DOHH2 (cell line): ENCODE measurements at regions not wholly inside any gene's neighbourhood (a gene's known extent, or its start where the extent isn't known, plus 50 kb on each side); places are given as distances from the start of the nearest gene placed in this dataset.
"Not testable (repeated sequence)": the region's sequence is repeated elsewhere in the genome, so short reads cannot be mapped to it uniquely, and the experiment has no call there.

ENCODE experiments used
- H3F3A ChIP-seq: fragments of 200-600 bp; sonication (generic), shearing (Covaris generic); 2 replicates; pipeline ENCODE4 v1.6.0; 2016; ENCODE audit warnings: antibody characterized with exemption, mild to moderate bottlenecking; ENCODE audit not compliant: control insufficient read depth, insufficient read depth
- H3K27ac ChIP-seq: fragments of 200-600 bp; sonication (generic); 2 replicates; pipeline ENCODE4 v1.5.1; 2014; ENCODE audit warnings: low read depth, mild to moderate bottlenecking, low read length, moderate library complexity
- H3K27me3 ChIP-seq: fragments of 200-600 bp; sonication (generic); 2 replicates; pipeline ENCODE4 v1.6.1; 2014; ENCODE audit warnings: mild to moderate bottlenecking, low read length, mixed read lengths; ENCODE audit not compliant: control insufficient read depth
- H3K36me3 ChIP-seq: fragments of 200-600 bp; sonication (generic); 2 replicates; pipeline ENCODE4 v1.6.1; 2014; ENCODE audit warnings: mild to moderate bottlenecking, low read length, moderate library complexity, mixed read lengths; ENCODE audit not compliant: control insufficient read depth
- H3K4me1 ChIP-seq: fragments of 200-600 bp; sonication (generic); 2 replicates; pipeline ENCODE4 v1.6.1; 2014; ENCODE audit warnings: mild to moderate bottlenecking, low read length, mixed read lengths; ENCODE audit not compliant: control insufficient read depth
- H3K4me2 ChIP-seq: fragments of 200-600 bp; sonication (generic); 2 replicates; pipeline ENCODE4 v1.6.0; 2014; ENCODE audit warnings: mild to moderate bottlenecking, low read length, moderate library complexity
- H3K4me3 ChIP-seq: fragments of 200-600 bp; sonication (generic); 2 replicates; pipeline ENCODE4 v1.5.1; 2014; ENCODE audit warnings: mild to moderate bottlenecking, low read length, mixed read lengths
- H3K79me2 ChIP-seq: fragments of 200-600 bp; sonication (generic); 2 replicates; pipeline ENCODE4 v1.6.1; 2014; ENCODE audit warnings: mild to moderate bottlenecking, low read length, mixed read lengths; ENCODE audit not compliant: control insufficient read depth
- H3K9me2 ChIP-seq: fragments of 200-600 bp; sonication (generic); replicated peaks from 2 replicates; pipeline ENCODE4 v1.6.1; 2014; ENCODE audit warnings: mild to moderate bottlenecking, low read length, mixed read lengths; ENCODE audit not compliant: control insufficient read depth
- H3K9me3 ChIP-seq: fragments of 200-600 bp; sonication (generic); 2 replicates; pipeline ENCODE4 v1.6.1; 2014; ENCODE audit warnings: antibody characterized with exemption, low read length, mixed read lengths; ENCODE audit not compliant: control insufficient read depth, insufficient read depth
- H4K20me1 ChIP-seq: fragments of 200-600 bp; sonication (generic); 2 replicates; pipeline ENCODE4 v1.6.0; 2014; ENCODE audit warnings: low read depth, mild to moderate bottlenecking, antibody characterized with exemption, low read length, moderate library complexity; ENCODE audit not compliant: control insufficient read depth, insufficient read depth
- EZH2phosphoT487 ChIP-seq: fragments of 200-600 bp; sonication (generic); IDR thresholded peaks from 2 replicates; pipeline ENCODE4 v1.6.1; 2017; ENCODE audit warnings: borderline replicate concordance, mild to moderate bottlenecking, antibody characterized with exemption, low read length, moderate library complexity, mixed read lengths
- TF ChIP-seq, protein P1 (sequence below): fragments of 200-600 bp; sonication (generic); IDR thresholded peaks from one replicate; pipeline ENCODE4 v1.5.1; 2014; ENCODE audit warnings: antibody characterized with exemption, mild to moderate bottlenecking, low read depth, low read length; ENCODE audit not compliant: poor library complexity, severe bottlenecking

DNA sequence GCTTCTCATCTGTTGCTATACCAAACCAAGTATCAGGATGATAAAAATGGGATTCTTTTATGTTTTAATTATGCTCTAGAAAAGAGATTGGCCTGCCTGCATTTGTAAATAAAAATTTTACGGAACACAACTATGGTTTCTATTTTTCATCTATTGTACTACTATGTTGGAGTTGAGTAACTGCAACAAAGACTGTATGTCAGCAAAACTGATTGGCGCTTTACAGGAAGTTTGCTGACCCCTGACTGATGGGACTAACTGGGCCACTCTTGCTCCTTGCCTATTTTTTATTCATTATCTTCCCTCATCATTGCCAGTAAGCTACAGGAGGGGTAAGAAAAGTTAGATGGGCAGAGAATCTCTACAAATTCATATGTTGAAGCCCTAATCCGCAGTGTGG, 242.3 kb downstream of the FSIP2 start:
- Histone ChIP-seq H3K4me2 (no peak overlapping the region), H3K27me3 (no peaks in the 10 kb centered on the region), H3F3A (no peaks in the 10 kb centered on the region), H3K4me3 (no peak overlapping the region), H3K79me2 (no peaks in the 10 kb centered on the region), H3K27ac (no peak overlapping the region), H3K9me2 (no peaks in the 10 kb centered on the region), H3K9me3 (no peaks in the 10 kb centered on the region), H3K4me1 (no peaks in the 10 kb centered on the region), H4K20me1 (no peaks in the 10 kb centered on the region), H3K36me3 (no peaks in the 10 kb centered on the region)
- TF ChIP-seq EZH2phosphoT487 = no peak
- TF ChIP-seq, protein P1, sequence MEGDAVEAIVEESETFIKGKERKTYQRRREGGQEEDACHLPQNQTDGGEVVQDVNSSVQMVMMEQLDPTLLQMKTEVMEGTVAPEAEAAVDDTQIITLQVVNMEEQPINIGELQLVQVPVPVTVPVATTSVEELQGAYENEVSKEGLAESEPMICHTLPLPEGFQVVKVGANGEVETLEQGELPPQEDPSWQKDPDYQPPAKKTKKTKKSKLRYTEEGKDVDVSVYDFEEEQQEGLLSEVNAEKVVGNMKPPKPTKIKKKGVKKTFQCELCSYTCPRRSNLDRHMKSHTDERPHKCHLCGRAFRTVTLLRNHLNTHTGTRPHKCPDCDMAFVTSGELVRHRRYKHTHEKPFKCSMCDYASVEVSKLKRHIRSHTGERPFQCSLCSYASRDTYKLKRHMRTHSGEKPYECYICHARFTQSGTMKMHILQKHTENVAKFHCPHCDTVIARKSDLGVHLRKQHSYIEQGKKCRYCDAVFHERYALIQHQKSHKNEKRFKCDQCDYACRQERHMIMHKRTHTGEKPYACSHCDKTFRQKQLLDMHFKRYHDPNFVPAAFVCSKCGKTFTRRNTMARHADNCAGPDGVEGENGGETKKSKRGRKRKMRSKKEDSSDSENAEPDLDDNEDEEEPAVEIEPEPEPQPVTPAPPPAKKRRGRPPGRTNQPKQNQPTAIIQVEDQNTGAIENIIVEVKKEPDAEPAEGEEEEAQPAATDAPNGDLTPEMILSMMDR = no peak

DNA sequence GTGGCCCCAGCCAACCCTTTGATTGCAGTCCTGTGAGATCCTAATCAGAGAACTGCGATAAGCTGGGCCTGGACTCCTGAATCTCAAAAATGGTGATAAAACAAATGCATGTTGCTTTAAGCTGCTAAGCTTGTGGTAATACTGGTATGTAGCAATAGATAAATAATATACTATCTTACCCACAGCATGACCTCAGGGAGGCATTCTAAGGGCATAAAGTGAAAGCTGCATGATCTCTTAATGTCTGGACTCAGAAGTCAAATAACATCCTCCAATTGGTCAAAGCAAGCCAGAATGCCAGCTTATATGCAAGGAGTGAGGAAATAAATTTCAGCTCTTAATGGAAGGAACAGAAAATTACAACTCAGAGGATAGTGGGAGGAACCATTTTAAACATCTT, 246.1 kb downstream of the FSIP2 start:
- H3F3A ChIP-seq = no peaks in the 10 kb centered on the region

DNA sequence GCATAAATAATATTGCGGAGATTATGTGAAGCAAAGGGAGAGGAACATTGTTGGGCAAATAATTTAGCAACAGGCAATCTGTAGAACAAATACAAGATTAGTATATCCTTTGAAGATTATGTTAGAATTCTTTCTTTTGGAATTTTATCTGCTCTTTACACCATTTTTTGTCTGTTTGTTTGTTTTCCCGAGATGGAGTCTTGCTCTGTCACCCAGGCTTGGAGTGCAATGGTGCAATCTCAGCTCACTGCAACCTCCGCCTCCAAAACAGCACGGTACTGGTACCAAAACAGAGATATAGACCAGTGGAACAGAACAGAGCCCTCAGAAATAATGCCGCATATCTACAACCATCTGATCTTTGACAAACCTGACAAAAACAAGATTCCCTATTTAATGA, 250.3 kb downstream of the FSIP2 start:
- not testable (repeated sequence) for H3K9me2 ChIP-seq, H3F3A ChIP-seq, H3K4me1 ChIP-seq, H3K4me3 ChIP-seq, H4K20me1 ChIP-seq, H3K27me3 ChIP-seq, H3K9me3 ChIP-seq, H3K4me2 ChIP-seq, H3K36me3 ChIP-seq, H3K27ac ChIP-seq, H3K79me2 ChIP-seq

More for the DNA sequence above, 246.1 kb downstream of the FSIP2 start:
- H3K79me2 ChIP-seq = no peaks in the 10 kb centered on the region
- H3K27me3 ChIP-seq = no peaks in the 10 kb centered on the region
- no peak overlapping the region for H3K27ac ChIP-seq
- H3K4me1 ChIP-seq = no peaks in the 10 kb centered on the region
- no peaks in the 10 kb centered on the region for H3K9me3 ChIP-seq
- H3K4me2 ChIP-seq = no peak overlapping the region
- no peak overlapping the region for H3K4me3 ChIP-seq
- no peaks in the 10 kb centered on the region for H3K9me2 ChIP-seq
- no peaks in the 10 kb centered on the region for H4K20me1 ChIP-seq
- TF ChIP-seq EZH2phosphoT487 = no peak
- no peaks in the 10 kb centered on the region for H3K36me3 ChIP-seq

DNA sequence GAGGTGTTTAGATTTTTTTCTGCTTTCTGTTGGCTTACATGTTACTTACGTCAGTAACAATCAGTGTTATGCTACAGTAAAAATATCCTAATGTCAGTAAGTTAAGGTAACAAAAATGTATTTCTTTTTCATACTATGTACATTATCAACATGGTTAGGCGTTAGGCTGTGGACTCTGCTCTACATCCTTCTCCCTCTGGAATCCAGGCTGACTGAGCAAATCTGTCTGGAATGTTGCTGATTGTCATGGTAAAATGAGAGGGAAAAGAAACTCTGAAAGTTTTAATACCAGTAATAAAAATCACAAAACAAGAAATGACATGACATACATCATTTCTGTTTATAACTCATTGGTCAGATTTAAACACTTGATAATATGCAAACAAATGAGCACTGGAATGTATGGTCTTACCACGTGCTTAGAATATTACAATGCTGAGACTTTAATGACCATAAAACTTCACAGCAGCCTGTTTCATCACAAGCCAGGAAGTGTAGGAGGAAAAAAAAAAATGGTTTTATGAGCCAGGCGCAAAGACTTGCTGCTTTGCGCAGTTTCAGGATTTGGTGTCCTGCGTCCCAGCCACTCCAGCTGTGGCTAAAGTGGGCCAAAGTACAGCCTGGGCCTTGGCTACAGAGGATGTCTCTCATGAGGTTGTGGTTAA, 252.4 kb downstream of the FSIP2 start:
- no peaks in the 10 kb centered on the region for H3K9me2 ChIP-seq
- H3F3A ChIP-seq = no peaks in the 10 kb centered on the region
- no peak overlapping the region for H3K27ac ChIP-seq
- H4K20me1 ChIP-seq = no peaks in the 10 kb centered on the region
- H3K4me3 ChIP-seq = no peak overlapping the region
- no peaks in the 10 kb centered on the region for H3K79me2 ChIP-seq
- no peaks in the 10 kb centered on the region for H3K9me3 ChIP-seq
- H3K36me3 ChIP-seq = no peaks in the 10 kb centered on the region
- no peaks in the 10 kb centered on the region for H3K27me3 ChIP-seq
- no peak overlapping the region for H3K4me2 ChIP-seq
- H3K4me1 ChIP-seq = no peaks in the 10 kb centered on the region
- TF ChIP-seq, protein P1 = no peak
- no peak for TF ChIP-seq EZH2phosphoT487
